CD14-positive monocyte (primary cell): ENCODE measurements at regions not wholly inside any gene's neighbourhood (a gene's known extent, or its start where the extent isn't known, plus 50 kb on each side); places are given as distances from the start of the nearest gene placed in this dataset.

Source experiments
- DNase-seq, 3 donors: peaks; one replicate each; pipeline ENCODE4 v3.0.0-alpha.2; 2011 to 2022
- H2AFZ ChIP-seq: 2 replicates; pipeline ENCODE4 v1.6.0; 2012; ENCODE audit warnings: mild to moderate bottlenecking, low read depth, low read length, inconsistent platforms; ENCODE audit not compliant: insufficient read depth, poor library complexity, severe bottlenecking
- H3K27ac ChIP-seq, 2 donors: 1 replicate in 1 of 2; 2 replicates in 1 of 2; pipeline ENCODE4 v1.5.1; 2012 to 2013; ENCODE audit warnings: low read length in 2 of 2, control low read depth in 1 of 2, inconsistent platforms in 1 of 2, low read depth in 1 of 2, mild to moderate bottlenecking in 1 of 2
- H3K27me3 ChIP-seq, 2 donors: one replicate each; pipeline versions ENCODE4 v1.6.0 to v1.6.1; 2011 to 2013; ENCODE audit warnings: low read length in 2 of 2; ENCODE audit not compliant: control insufficient read depth in 2 of 2, insufficient read depth in 2 of 2
- H3K36me3 ChIP-seq, 2 donors: replicated peaks in 1 of 2; 1 replicate in 1 of 2; 2 replicates in 1 of 2; pipeline versions ENCODE4 v1.5.1 to v1.6.1; 2012 to 2013; ENCODE audit warnings: low read length in 2 of 2, control low read depth in 1 of 2, inconsistent platforms in 1 of 2, mild to moderate bottlenecking in 1 of 2; ENCODE audit not compliant: insufficient read depth in 2 of 2, control insufficient read depth in 1 of 2
- H3K4me1 ChIP-seq, 2 donors: 1 replicate in 1 of 2; 2 replicates in 1 of 2; pipeline versions ENCODE4 v1.5.1 to v1.6.1; 2012 to 2013; ENCODE audit warnings: low read length in 2 of 2, control low read depth in 1 of 2, inconsistent platforms in 1 of 2, mild to moderate bottlenecking in 1 of 2, moderate library complexity in 1 of 2; ENCODE audit not compliant: insufficient read depth in 2 of 2, control insufficient read depth in 1 of 2
- H3K4me2 ChIP-seq: replicated peaks from 2 replicates; pipeline ENCODE3; 2012; ENCODE audit warnings: low read length, moderate library complexity, mild to moderate bottlenecking; ENCODE audit not compliant: poor library complexity, severe bottlenecking; ENCODE audit errors: extremely low read depth
- H3K4me3 ChIP-seq, 3 experiments: fragments of 200-600 bp in 1 of 3; sonication (generic) in 1 of 3; replicated peaks in 1 of 3; 1 replicate in 2 of 3; 2 replicates in 1 of 3; pipeline ENCODE4 v1.5.1; 2011 to 2013; ENCODE audit warnings: low read length in 3 of 3, mild to moderate bottlenecking in 3 of 3, control low read depth in 2 of 3, low read depth in 2 of 3, inconsistent platforms in 1 of 3, moderate library complexity in 1 of 3
- H3K79me2 ChIP-seq: 2 replicates; pipeline ENCODE4 v1.6.0; 2012; ENCODE audit warnings: mild to moderate bottlenecking, control low read depth, inconsistent platforms, low read length, moderate library complexity; ENCODE audit not compliant: insufficient read depth
- H3K9ac ChIP-seq: 2 replicates; pipeline ENCODE4 v1.6.0; 2017; ENCODE audit warnings: low read length, mild to moderate bottlenecking; ENCODE audit not compliant: insufficient read depth, poor library complexity, severe bottlenecking
- H3K9me3 ChIP-seq, 2 donors: replicated peaks in 1 of 2; 1 replicate in 1 of 2; 2 replicates in 1 of 2; pipeline versions ENCODE4 v1.5.1 to v1.6.1; 2012 to 2013; ENCODE audit warnings: low read length in 2 of 2, control low read depth in 1 of 2; ENCODE audit not compliant: control insufficient read depth in 1 of 2, insufficient read depth in 1 of 2
- H4K20me1 ChIP-seq: 2 replicates; pipeline ENCODE4 v1.6.0; 2012; ENCODE audit warnings: mild to moderate bottlenecking, low read length, control low read depth, moderate library complexity; ENCODE audit not compliant: insufficient read depth
- H3K27ac Mint-ChIP-seq, 7 donors: one replicate each; pipeline ENCODE4 v1.8.0; 2020; ENCODE audit warnings: mild to moderate bottlenecking in 7 of 7, mixed read lengths in 7 of 7, moderate library complexity in 6 of 7, inconsistent platforms in 2 of 7
- H3K27me3 Mint-ChIP-seq, 3 donors: one replicate each; pipeline ENCODE4 v1.8.0; 2021 to 2022; ENCODE audit warnings: low read depth in 3 of 3, mild to moderate bottlenecking in 3 of 3, mixed read lengths in 3 of 3, moderate library complexity in 3 of 3, inconsistent platforms in 1 of 3
- H3K36me3 Mint-ChIP-seq, 2 donors: one replicate each; pipeline ENCODE4 v1.8.0; 2020; ENCODE audit warnings: mixed read lengths in 2 of 2, inconsistent platforms in 1 of 2, mild to moderate bottlenecking in 1 of 2
- H3K4me1 Mint-ChIP-seq: one replicate; pipeline ENCODE4 v1.8.0; 2020; ENCODE audit warnings: mild to moderate bottlenecking, mixed read lengths
- H3K4me3 Mint-ChIP-seq, 2 donors: one replicate each; pipeline ENCODE4 v1.8.0; 2020; ENCODE audit warnings: mild to moderate bottlenecking in 2 of 2, mixed read lengths in 2 of 2, moderate library complexity in 1 of 2
- H3K9me3 Mint-ChIP-seq, 7 donors: one replicate each; pipeline ENCODE4 v1.8.0; 2020 to 2022; ENCODE audit warnings: mixed read lengths in 7 of 7, mild to moderate bottlenecking in 6 of 7, moderate library complexity in 6 of 7, inconsistent platforms in 2 of 7
- WGBS: methylation state at CpG from one replicate; pipeline ENCODE4 v1.1.5; 2013; ENCODE audit warnings: missing lambda C conversion rate; ENCODE audit not compliant: insufficient coverage; 5-methylcytosine and 5-hydroxymethylcytosine counted together
- intact Hi-C, 2 donors: fragments of 100-400 bp; cut with micrococcal nuclease; formaldehyde crosslinking; loops; one replicate each; pipeline versions ENCODE4 v1.15.0 to v1.15.1; 2023
- TF ChIP-seq, protein P1 (sequence below): fragments of 200-600 bp; IDR thresholded peaks from one replicate; pipeline ENCODE4 v1.8.0; 2022; ENCODE audit warnings: antibody characterized with exemption, mild to moderate bottlenecking

DNA sequence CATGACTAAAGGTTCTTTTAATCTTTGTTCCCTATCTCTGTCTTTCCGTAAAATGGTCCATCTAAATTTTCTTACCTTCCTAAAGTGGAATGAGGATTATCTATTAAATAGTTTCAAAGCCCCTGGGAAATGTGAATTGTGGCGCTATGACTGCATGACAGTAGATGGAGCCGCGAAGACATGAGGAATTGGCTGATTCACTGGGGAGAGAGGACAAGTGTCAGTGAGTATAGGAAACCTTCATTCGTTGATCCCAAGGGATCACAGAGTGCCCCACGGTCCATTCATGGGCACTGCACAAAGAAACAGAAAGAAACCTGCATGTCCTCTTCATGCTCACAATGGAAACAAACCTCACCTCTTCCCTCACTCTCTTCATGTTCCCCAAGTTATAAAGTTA, 479.3 kb upstream of the BTBD3 start:
- peaks cover 0 to 4% of the 10 kb centered on the region in 2 donors for H3K36me3 Mint-ChIP-seq
- intact Hi-C loops = no loop called here
- no peak overlapping the region for H3K4me3 ChIP-seq
- H3K27me3 Mint-ChIP-seq = peaks cover 0 to 2% (median 0%) of the 10 kb centered on the region in 3 donors
- WGBS = 93% methylated on average over 3 of the region's 6 CpGs
- H3K27ac Mint-ChIP-seq = no peak overlapping the region
- H3K79me2 ChIP-seq = no peaks in the 10 kb centered on the region
- H3K9ac ChIP-seq = no peak overlapping the region
- no peaks in the 10 kb centered on the region for H3K36me3 ChIP-seq
- H3K27ac ChIP-seq = no peak overlapping the region
- no peak overlapping the region for H3K4me2 ChIP-seq
- H3K9me3 Mint-ChIP-seq = peaks cover 11 to 21% (median 17%) of the 10 kb centered on the region in 7 donors
- H4K20me1 ChIP-seq = no peaks in the 10 kb centered on the region
- H2AFZ ChIP-seq = no peak overlapping the region
- H3K4me3 Mint-ChIP-seq = no peak overlapping the region
- peaks cover 5 to 14% of the 10 kb centered on the region in 2 donors for H3K4me1 ChIP-seq
- no peak for DNase-seq
- peaks cover 5 to 14% of the 10 kb centered on the region in 2 donors for H3K9me3 ChIP-seq
- H3K4me1 Mint-ChIP-seq = peaks cover 8% of the 10 kb centered on the region
- TF ChIP-seq, protein P1, sequence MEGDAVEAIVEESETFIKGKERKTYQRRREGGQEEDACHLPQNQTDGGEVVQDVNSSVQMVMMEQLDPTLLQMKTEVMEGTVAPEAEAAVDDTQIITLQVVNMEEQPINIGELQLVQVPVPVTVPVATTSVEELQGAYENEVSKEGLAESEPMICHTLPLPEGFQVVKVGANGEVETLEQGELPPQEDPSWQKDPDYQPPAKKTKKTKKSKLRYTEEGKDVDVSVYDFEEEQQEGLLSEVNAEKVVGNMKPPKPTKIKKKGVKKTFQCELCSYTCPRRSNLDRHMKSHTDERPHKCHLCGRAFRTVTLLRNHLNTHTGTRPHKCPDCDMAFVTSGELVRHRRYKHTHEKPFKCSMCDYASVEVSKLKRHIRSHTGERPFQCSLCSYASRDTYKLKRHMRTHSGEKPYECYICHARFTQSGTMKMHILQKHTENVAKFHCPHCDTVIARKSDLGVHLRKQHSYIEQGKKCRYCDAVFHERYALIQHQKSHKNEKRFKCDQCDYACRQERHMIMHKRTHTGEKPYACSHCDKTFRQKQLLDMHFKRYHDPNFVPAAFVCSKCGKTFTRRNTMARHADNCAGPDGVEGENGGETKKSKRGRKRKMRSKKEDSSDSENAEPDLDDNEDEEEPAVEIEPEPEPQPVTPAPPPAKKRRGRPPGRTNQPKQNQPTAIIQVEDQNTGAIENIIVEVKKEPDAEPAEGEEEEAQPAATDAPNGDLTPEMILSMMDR = no peak
- H3K27me3 ChIP-seq = no peaks in the 10 kb centered on the region

DNA sequence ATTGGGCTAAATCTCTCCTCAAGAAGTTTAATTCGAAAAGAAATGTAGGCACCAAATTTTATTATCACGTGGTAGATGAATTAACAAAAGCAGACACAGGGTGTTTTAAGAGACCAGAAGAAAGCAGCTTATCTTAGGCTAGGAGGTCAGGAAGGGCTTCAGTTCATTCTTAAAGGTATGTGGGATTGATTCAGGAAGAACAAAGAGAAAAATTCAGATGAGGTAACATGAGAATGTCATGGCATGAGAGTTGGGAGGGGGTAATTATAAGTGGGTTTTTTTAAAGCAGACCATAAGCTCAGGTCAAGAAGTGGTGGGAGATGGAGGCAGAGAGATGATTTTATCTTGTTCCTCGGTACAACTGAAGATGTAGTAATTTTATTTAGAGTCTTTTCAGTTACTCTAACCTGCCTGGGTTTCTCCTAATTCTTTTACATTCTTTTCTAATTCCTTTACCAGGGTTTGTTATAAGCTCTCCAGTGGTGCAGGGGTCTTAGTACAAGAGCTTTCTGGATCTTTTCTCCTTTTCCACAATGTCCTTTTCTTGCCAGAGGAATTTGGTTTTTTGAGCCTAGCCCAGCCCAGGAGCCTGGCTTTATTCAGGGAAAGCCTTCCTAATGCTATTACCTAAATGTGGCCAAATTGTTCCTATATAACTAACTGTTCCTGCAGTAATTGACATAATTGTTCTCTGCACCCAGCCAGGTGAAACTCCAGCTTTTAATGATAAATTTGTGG, 474.1 kb upstream of the BTBD3 start:
- no peaks in the 10 kb centered on the region for H3K4me1 ChIP-seq
- no peak overlapping the region for H3K4me3 ChIP-seq
- DNase-seq = no peak
- H3K27ac Mint-ChIP-seq = no peak overlapping the region
- intact Hi-C loops = no loop called here
- H3K27ac ChIP-seq = no peak overlapping the region
- no peaks in the 10 kb centered on the region for H4K20me1 ChIP-seq
- no peaks in the 10 kb centered on the region for H3K79me2 ChIP-seq
- no peak overlapping the region for H2AFZ ChIP-seq
- H3K4me1 Mint-ChIP-seq = peaks cover 5% of the 10 kb centered on the region
- H3K4me3 Mint-ChIP-seq = no peak overlapping the region
- no peak overlapping the region for H3K4me2 ChIP-seq
- TF ChIP-seq, protein P1 = no peak
- no peak overlapping the region for H3K9ac ChIP-seq
- no peaks in the 10 kb centered on the region for H3K27me3 ChIP-seq
- no peaks in the 10 kb centered on the region for H3K36me3 ChIP-seq
- peaks cover 0 to 4% (median 4%) of the 10 kb centered on the region in 7 donors for H3K9me3 Mint-ChIP-seq
- peaks cover 0 to under 1% of the 10 kb centered on the region in 2 donors for H3K9me3 ChIP-seq
- no peaks in the 10 kb centered on the region for H3K36me3 Mint-ChIP-seq
- WGBS = no CpG with 5 or more reads among the region's 3 CpGs
- peaks cover 0 to 2% (median 0%) of the 10 kb centered on the region in 3 donors for H3K27me3 Mint-ChIP-seq
